ENCODE measurements at regions not wholly inside any gene's neighbourhood (a gene's known extent, or its start where the extent isn't known, plus 50 kb on each side); places are given as distances from the start of the nearest gene placed in this dataset.

- no peak for TF ChIP-seq CTCF (IDR thresholded peaks at IDR 0.05; ENCODE audit: low read depth, low read length)
- no peaks in the 10 kb centered on the region for H3K9me3 ChIP-seq (ENCODE audit: severe bottlenecking)
- no peak for DNase-seq
- no peaks in the 10 kb centered on the region for H3K36me3 ChIP-seq
- H3K4me3 ChIP-seq (ENCODE audit: low read depth, low read length) = no peak overlapping the region
- H3K27ac ChIP-seq = no peak overlapping the region
- H3K27me3 ChIP-seq (ENCODE audit: insufficient read depth, low read depth, severe bottlenecking) = no peaks in the 10 kb centered on the region
These were observed 175.0 kb upstream of the SLC39A10 start for GRCh38 chr2:195482010-195482409.

- no peak for TF ChIP-seq CTCF (IDR thresholded peaks at IDR 0.05; ENCODE audit: low read depth, low read length)
- Histone ChIP-seq H3K27ac (no peak overlapping the region), H3K4me3 (ENCODE audit: low read depth, low read length) (no peak overlapping the region), H3K9me3 (ENCODE audit: severe bottlenecking) (no peaks in the 10 kb centered on the region), H3K27me3 (ENCODE audit: insufficient read depth, low read depth, severe bottlenecking) (no peaks in the 10 kb centered on the region), H3K36me3 (no peaks in the 10 kb centered on the region)
- no peak for DNase-seq
These were observed 176.9 kb upstream of the SLC39A10 start for GRCh38 chr2:195480121-195480520.

- TF ChIP-seq CTCF (IDR thresholded peaks at IDR 0.05; ENCODE audit: low read depth, low read length) = no peak
- Histone ChIP-seq H3K4me3 (ENCODE audit: low read depth, low read length) (no peak overlapping the region), H3K27me3 (ENCODE audit: insufficient read depth, low read depth, severe bottlenecking) (no peaks in the 10 kb centered on the region), H3K9me3 (ENCODE audit: severe bottlenecking) (no peaks in the 10 kb centered on the region), H3K36me3 (no peaks in the 10 kb centered on the region), H3K27ac (no peak overlapping the region)
- no peak for DNase-seq
These were observed 177.6 kb upstream of the SLC39A10 start for GRCh38 chr2:195479407-195479806.

GRCh38 chr2:195477996-195478382, 179.0 kb upstream of the SLC39A10 start:
- H3K9me3 ChIP-seq (ENCODE audit: severe bottlenecking) = no peaks in the 10 kb centered on the region
- H3K27ac ChIP-seq = no peak overlapping the region
- no peaks in the 10 kb centered on the region for H3K27me3 ChIP-seq (ENCODE audit: insufficient read depth, low read depth, severe bottlenecking)
- no peaks in the 10 kb centered on the region for H3K36me3 ChIP-seq
- TF ChIP-seq CTCF (IDR thresholded peaks at IDR 0.05; ENCODE audit: low read depth, low read length) = no peak
- no peak overlapping the region for H3K4me3 ChIP-seq (ENCODE audit: low read depth, low read length)
- no peak for DNase-seq

GRCh38 chr2:195477248-195477995, 179.6 kb upstream of the SLC39A10 start:
- Histone ChIP-seq H3K9me3 (ENCODE audit: severe bottlenecking) (no peaks in the 10 kb centered on the region), H3K4me3 (ENCODE audit: low read depth, low read length) (no peak overlapping the region), H3K27me3 (ENCODE audit: insufficient read depth, low read depth, severe bottlenecking) (no peaks in the 10 kb centered on the region), H3K27ac (no peak overlapping the region), H3K36me3 (no peaks in the 10 kb centered on the region)
- DNase-seq = no peak
- no peak for TF ChIP-seq CTCF (IDR thresholded peaks at IDR 0.05; ENCODE audit: low read depth, low read length)

- Histone ChIP-seq H3K9me3 (ENCODE audit: severe bottlenecking) (no peaks in the 10 kb centered on the region), H3K36me3 (no peaks in the 10 kb centered on the region), H3K27me3 (ENCODE audit: insufficient read depth, low read depth, severe bottlenecking) (no peaks in the 10 kb centered on the region), H3K4me3 (ENCODE audit: low read depth, low read length) (no peak overlapping the region), H3K27ac (no peak overlapping the region)
- DNase-seq = no peak
- TF ChIP-seq CTCF (IDR thresholded peaks at IDR 0.05; ENCODE audit: low read depth, low read length) = no peak
These were observed 181.7 kb upstream of the SLC39A10 start for GRCh38 chr2:195475336-195475735.

Data from WERI-Rb-1 (cell line).